HEK293 (cell line): ENCODE measurements at regions not wholly inside any gene's neighbourhood (a gene's known extent, or its start where the extent isn't known, plus 50 kb on each side); places are given as distances from the start of the nearest gene placed in this dataset.

ENCODE experiments used
- CTCF ChIA-PET: fragments of 350-600 bp; formaldehyde crosslinking; extraction: SDS; loops from one replicate; lab custom pipeline; 2021; ENCODE audit warnings: antibody characterized with exemption; lab: Yijun Ruan, JAX
- POLR2A ChIA-PET: fragments of 300-600 bp; formaldehyde crosslinking; extraction: SDS; loops from one replicate; lab custom pipeline; 2020; ENCODE audit warnings: antibody characterized with exemption, inconsistent platforms; lab: Yijun Ruan, JAX
- H3K27ac ChIP-seq: fragments of 200-500 bp; sonication (Bioruptor generic); 2 replicates; pipeline ENCODE4 v1.5.1; 2014; ENCODE audit warnings: low read depth, low read length, control low read depth, inconsistent platforms; ENCODE audit errors: extremely low read depth
- H3K36me3 ChIP-seq, 2 experiments: fragments of 200-500 bp in 1 of 2; sonication (Bioruptor generic) in 1 of 2; 1 replicate in 1 of 2; 2 replicates in 1 of 2; pipeline ENCODE4 v1.5.1; 2014 to 2017; ENCODE audit warnings: inconsistent platforms in 2 of 2, low read length in 2 of 2; ENCODE audit not compliant: control insufficient read depth in 2 of 2, insufficient read depth in 1 of 2
- H3K4me1 ChIP-seq: fragments of 200-500 bp; sonication (Bioruptor generic); 2 replicates; pipeline ENCODE4 v1.5.1; 2014; ENCODE audit warnings: mild to moderate bottlenecking, low read length, inconsistent platforms; ENCODE audit not compliant: control insufficient read depth, insufficient read depth
- H3K4me3 ChIP-seq: 2 replicates; pipeline ENCODE4 v1.5.1; 2011; ENCODE audit warnings: low read depth, mild to moderate bottlenecking, control low read depth, low read length, moderate library complexity
- H3K9me3 ChIP-seq: fragments of 200-500 bp; sonication (Bioruptor generic); 2 replicates; pipeline ENCODE4 v1.5.1; 2014; ENCODE audit warnings: low read depth, low read length, inconsistent platforms; ENCODE audit not compliant: control insufficient read depth, insufficient read depth
- AEBP2 ChIP-seq: fragments of 450-650 bp; formaldehyde crosslinking; IDR thresholded peaks from 2 replicates; pipeline ENCODE4 v1.5.1; 2016; ENCODE audit warnings: missing biosample characterization, missing genetic modification characterization, borderline replicate concordance
- ATF2 ChIP-seq: fragments of 450-650 bp; formaldehyde crosslinking; IDR thresholded peaks from 2 replicates; pipeline ENCODE4 v1.5.1; 2016; ENCODE audit warnings: missing biosample characterization, missing genetic modification characterization, low read depth
- KLF9 ChIP-seq: fragments of 450-650 bp; formaldehyde crosslinking; IDR thresholded peaks from 2 replicates; pipeline ENCODE4 v1.5.1; 2016; ENCODE audit warnings: missing biosample characterization, missing genetic modification characterization, low read depth
- PATZ1 ChIP-seq: fragments of 450-650 bp; formaldehyde crosslinking; IDR thresholded peaks from 2 replicates; pipeline ENCODE4 v1.5.1; 2016; ENCODE audit warnings: missing biosample characterization, missing genetic modification characterization
- YY1 ChIP-seq: fragments of 450-650 bp; formaldehyde crosslinking; IDR thresholded peaks from 2 replicates; pipeline ENCODE4 v1.5.1; 2018; ENCODE audit warnings: missing biosample characterization, missing genetic modification characterization
- ZBTB10 ChIP-seq: fragments of 450-650 bp; formaldehyde crosslinking; IDR thresholded peaks from 2 replicates; pipeline ENCODE4 v1.5.1; 2016; ENCODE audit warnings: missing biosample characterization, missing genetic modification characterization
- ZFP3 ChIP-seq: fragments of 450-650 bp; formaldehyde crosslinking; IDR thresholded peaks from 2 replicates; pipeline ENCODE4 v1.5.1; 2016; ENCODE audit warnings: low read depth, missing biosample characterization, missing genetic modification characterization
- ZFP41 ChIP-seq: fragments of 450-650 bp; formaldehyde crosslinking; IDR thresholded peaks from 2 replicates; pipeline ENCODE4 v1.5.1; 2016; ENCODE audit warnings: missing biosample characterization, missing genetic modification characterization, borderline replicate concordance
- ZNF138 ChIP-seq: fragments of 450-650 bp; formaldehyde crosslinking; IDR thresholded peaks from 2 replicates; pipeline ENCODE4 v1.5.1; 2016; ENCODE audit warnings: missing biosample characterization, missing genetic modification characterization, borderline replicate concordance
- ZNF140 ChIP-seq: fragments of 450-650 bp; formaldehyde crosslinking; IDR thresholded peaks from 2 replicates; pipeline ENCODE4 v1.5.1; 2016; ENCODE audit warnings: missing biosample characterization, missing genetic modification characterization
- ZNF157 ChIP-seq: fragments of 450-650 bp; formaldehyde crosslinking; IDR thresholded peaks from 2 replicates; pipeline ENCODE4 v1.5.1; 2016; ENCODE audit warnings: missing biosample characterization, missing genetic modification characterization
- ZNF311 ChIP-seq: fragments of 450-650 bp; formaldehyde crosslinking; IDR thresholded peaks from 2 replicates; pipeline ENCODE4 v1.5.1; 2017; ENCODE audit warnings: missing biosample characterization, missing genetic modification characterization, borderline replicate concordance
- ZNF362 ChIP-seq: fragments of 450-650 bp; formaldehyde crosslinking; IDR thresholded peaks from 2 replicates; pipeline ENCODE4 v1.5.1; 2016; ENCODE audit warnings: missing biosample characterization, missing genetic modification characterization
- ZNF416 ChIP-seq: fragments of 450-650 bp; formaldehyde crosslinking; IDR thresholded peaks from 2 replicates; pipeline ENCODE4 v1.5.1; 2016; ENCODE audit warnings: missing biosample characterization, missing genetic modification characterization
- ZNF670 ChIP-seq: fragments of 450-650 bp; formaldehyde crosslinking; IDR thresholded peaks from 2 replicates; pipeline ENCODE4 v1.5.1; 2016; ENCODE audit warnings: missing biosample characterization, missing genetic modification characterization, low read depth
- ZNF692 ChIP-seq: fragments of 450-650 bp; formaldehyde crosslinking; IDR thresholded peaks from 2 replicates; pipeline ENCODE4 v1.5.1; 2016; ENCODE audit warnings: missing biosample characterization, missing genetic modification characterization
- ZNF76 ChIP-seq: fragments of 450-650 bp; formaldehyde crosslinking; IDR thresholded peaks from 2 replicates; pipeline ENCODE4; 2016; ENCODE audit warnings: low read depth, missing biosample characterization, missing genetic modification characterization, borderline replicate concordance
- ZSCAN30 ChIP-seq: fragments of 450-650 bp; IDR thresholded peaks from 2 replicates; pipeline ENCODE4 v1.5.1; 2018; ENCODE audit warnings: missing biosample characterization, mild to moderate bottlenecking, missing genetic modification characterization, moderate library complexity
- TF ChIP-seq, protein P1 (sequence below): fragments of 450-650 bp; formaldehyde crosslinking; IDR thresholded peaks from 2 replicates; pipeline ENCODE4 v1.5.1; 2016; ENCODE audit warnings: missing biosample characterization, missing genetic modification characterization
- TF ChIP-seq, protein P2 (sequence below): fragments of 450-650 bp; formaldehyde crosslinking; IDR thresholded peaks from 2 replicates; pipeline ENCODE4 v1.5.1; 2016; ENCODE audit warnings: missing biosample characterization, missing genetic modification characterization

DNA sequence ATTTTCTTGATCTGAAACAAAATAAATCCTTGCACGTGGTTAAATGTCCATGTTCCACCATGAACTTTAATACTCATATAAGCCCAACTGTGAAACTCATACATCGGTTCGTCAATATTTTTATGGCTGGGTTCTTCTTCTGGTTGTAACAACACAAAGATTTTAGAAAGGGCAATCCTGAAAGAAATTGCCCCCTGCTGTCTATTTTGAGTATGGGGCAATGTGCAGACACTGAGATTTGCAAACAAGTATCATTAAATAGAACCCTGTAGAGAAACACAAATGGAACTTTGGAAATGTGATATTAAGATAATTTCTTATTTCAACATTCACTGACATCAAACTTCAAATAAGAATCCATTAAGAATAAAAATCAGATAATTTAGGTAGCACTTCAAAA, 80.2 kb upstream of the PHACTR1 start (continued):
- TF ChIP-seq, protein P1, sequence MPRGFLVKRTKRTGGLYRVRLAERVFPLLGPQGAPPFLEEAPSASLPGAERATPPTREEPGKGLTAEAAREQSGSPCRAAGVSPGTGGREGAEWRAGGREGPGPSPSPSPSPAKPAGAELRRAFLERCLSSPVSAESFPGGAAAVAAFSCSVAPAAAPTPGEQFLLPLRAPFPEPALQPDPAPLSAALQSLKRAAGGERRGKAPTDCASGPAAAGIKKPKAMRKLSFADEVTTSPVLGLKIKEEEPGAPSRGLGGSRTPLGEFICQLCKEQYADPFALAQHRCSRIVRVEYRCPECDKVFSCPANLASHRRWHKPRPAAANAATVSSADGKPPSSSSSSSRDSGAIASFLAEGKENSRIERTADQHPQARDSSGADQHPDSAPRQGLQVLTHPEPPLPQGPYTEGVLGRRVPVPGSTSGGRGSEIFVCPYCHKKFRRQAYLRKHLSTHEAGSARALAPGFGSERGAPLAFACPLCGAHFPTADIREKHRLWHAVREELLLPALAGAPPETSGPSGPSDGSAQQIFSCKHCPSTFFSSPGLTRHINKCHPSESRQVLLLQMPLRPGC (tag by site-specific recombination), result no peak
- no peak for TF ChIP-seq KLF9
- TF ChIP-seq ATF2 (tag by site-specific recombination), result no peak
- TF ChIP-seq ZNF140 (tag by site-specific recombination), result no peak
- TF ChIP-seq AEBP2 (tag by site-specific recombination), result no peak
- no peak for TF ChIP-seq ZNF157 (tag by site-specific recombination)

GRCh38 chr6:12637960-12638641, 78.5 kb upstream of the PHACTR1 start:
- CTCF ChIA-PET, result interaction anchor here (0.5 to 3.5 kb wide), 32 partner anchors 8 to 972 kb away, joined by 3 to 78 read pairs (median 4); no protein-coding TSS in a partner anchor
- Histone ChIP-seq H3K4me1 (no peaks in the 10 kb centered on the region), H3K27ac (no peak overlapping the region), H3K4me3 (no peak overlapping the region), H3K36me3 (no peaks in the 10 kb centered on the region), H3K9me3 (no peaks in the 10 kb centered on the region)
- POLR2A ChIA-PET, result interaction anchor here (1.5 kb wide), 1 partner anchor 256 kb away, joined by 3 read pairs; no protein-coding TSS in a partner anchor
- TF ChIP-seq, protein P2, sequence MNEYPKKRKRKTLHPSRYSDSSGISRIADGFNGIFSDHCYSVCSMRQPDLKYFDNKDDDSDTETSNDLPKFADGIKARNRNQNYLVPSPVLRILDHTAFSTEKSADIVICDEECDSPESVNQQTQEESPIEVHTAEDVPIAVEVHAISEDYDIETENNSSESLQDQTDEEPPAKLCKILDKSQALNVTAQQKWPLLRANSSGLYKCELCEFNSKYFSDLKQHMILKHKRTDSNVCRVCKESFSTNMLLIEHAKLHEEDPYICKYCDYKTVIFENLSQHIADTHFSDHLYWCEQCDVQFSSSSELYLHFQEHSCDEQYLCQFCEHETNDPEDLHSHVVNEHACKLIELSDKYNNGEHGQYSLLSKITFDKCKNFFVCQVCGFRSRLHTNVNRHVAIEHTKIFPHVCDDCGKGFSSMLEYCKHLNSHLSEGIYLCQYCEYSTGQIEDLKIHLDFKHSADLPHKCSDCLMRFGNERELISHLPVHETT (tag by site-specific recombination), result no peak
- no peak for TF ChIP-seq ZFP3 (tag by site-specific recombination)
- TF ChIP-seq ZNF311, result no peak
- no peak for TF ChIP-seq ZNF138 (tag by site-specific recombination)
- TF ChIP-seq PATZ1, result no peak
- TF ChIP-seq ZSCAN30 (tag by site-specific recombination), result 0 out of 2 replicates have a peak, but pooled peaks have one; percentile 21
- TF ChIP-seq ZFP41 (tag by site-specific recombination), result no peak
- TF ChIP-seq YY1 (tag by site-specific recombination), result no peak
- TF ChIP-seq ZBTB10 (tag by site-specific recombination), result no peak
- TF ChIP-seq ZNF362 (tag by site-specific recombination), result 0 out of 2 replicates have a peak, but pooled peaks have one; percentile 63
- TF ChIP-seq ZNF692 (tag by site-specific recombination), result no peak
- no peak for TF ChIP-seq ZNF670 (tag by site-specific recombination)
- no peak for TF ChIP-seq ZNF76
- TF ChIP-seq ZNF416 (tag by site-specific recombination), result no peak
